ENCODE measurements at regions not wholly inside any gene's neighbourhood (a gene's known extent, or its start where the extent isn't known, plus 50 kb on each side); places are given as distances from the start of the nearest gene placed in this dataset.
"Not testable (repeated sequence)": the region's sequence is repeated elsewhere in the genome, so short reads cannot be mapped to it uniquely, and the experiment has no call there.

GRCh38 chr4:116020141-116020722 is 906.8 kb upstream of the NDST4 start:
- peak; percentile 2 for DNase-seq (ENCODE audit: low read depth)

- peak; percentile 2 for DNase-seq (ENCODE audit: low read depth)
These were observed 905.4 kb upstream of the NDST4 start for GRCh38 chr4:116018831-116019230.

- peak; percentile 54 for DNase-seq (ENCODE audit: low read depth)
These were observed 902.8 kb upstream of the NDST4 start for GRCh38 chr4:116016201-116016600.

- no peak for DNase-seq (ENCODE audit: low read depth)
These were observed 902.1 kb upstream of the NDST4 start for GRCh38 chr4:116015549-116015948.

DNA sequence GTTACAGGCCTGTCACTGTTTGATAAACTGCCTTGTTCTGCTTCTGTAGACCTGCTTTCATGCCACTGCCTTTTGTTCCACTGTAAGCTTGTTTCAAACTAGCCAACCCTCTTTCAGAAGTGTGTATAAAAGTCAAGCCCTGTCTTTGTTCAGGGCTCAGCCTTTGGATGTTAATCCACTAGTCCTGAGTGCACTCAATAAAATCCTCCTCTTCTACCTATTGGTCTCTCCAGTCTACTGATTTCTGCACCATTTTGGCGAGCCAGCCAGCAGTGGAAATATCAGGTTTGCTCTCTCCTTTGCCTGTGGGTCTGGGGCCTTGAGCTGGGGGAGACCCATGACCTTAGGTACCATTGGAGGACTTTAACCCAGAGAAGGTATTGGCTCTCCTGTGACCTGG is 901.6 kb upstream of the NDST4 start:
- DNase-seq (ENCODE audit: low read depth) = no peak

- DNase-seq (ENCODE audit: low read depth) = no peak
These were observed 897.5 kb upstream of the NDST4 start for GRCh38 chr4:116010923-116011322.

- no peak for DNase-seq (ENCODE audit: low read depth)
These were observed 892.3 kb upstream of the NDST4 start for GRCh38 chr4:116005806-116006088.

DNA sequence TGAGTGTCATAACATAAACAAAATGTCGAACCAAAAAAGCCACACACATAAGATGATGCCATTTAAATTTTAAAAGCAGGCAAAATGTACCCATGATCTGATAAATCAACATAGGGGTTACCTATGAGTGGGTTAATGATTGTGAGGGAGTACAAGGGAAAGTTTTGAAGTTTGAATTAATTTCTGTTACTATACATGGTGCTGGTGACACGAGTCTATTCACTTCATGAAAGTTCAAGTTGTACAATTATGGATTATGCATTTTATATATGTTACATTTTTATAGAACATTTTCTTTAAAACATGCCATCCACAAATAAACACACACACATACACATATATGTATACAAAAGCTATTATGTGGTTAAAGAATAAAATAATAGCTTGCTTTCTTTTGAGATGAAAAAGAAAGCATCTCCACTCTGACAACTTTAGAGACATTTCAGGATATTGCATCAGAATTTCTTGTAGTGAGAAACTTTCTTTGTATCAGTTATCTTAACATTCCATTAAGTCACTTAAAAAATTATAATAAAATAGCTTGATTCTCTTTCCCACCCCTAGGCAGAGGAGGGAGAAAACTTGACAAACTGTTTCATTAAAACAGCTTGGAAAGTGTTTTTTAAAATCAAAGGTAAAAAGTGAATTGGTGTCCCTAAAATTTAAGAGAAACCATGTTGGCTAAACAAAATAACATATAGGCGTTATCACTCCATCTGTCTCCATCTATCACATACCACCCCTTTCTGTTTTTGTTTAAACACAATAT is 891.8 kb upstream of the NDST4 start:
- no peak for DNase-seq (ENCODE audit: low read depth)

DNA sequence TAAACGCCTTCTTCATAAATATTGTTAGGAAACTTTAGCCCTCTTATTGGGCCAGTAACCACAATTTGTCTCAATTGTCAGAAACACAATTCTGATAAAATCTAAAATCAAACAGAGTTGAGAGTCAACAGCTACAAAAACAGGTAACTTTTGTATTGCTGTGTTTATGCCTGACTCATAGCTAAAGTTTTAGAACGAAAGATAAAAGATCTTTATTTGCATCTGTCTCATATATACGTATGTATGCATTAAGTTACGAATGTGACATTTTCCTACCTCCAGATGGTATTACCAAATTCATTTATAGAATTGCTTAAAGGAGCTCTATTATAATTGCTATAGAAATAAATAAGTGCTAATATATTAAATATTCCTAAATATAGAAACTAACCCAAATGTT is 887.9 kb upstream of the NDST4 start:
- DNase-seq (ENCODE audit: low read depth) = no peak

GRCh38 chr4:115986573-115986972 is 873.2 kb upstream of the NDST4 start:
- no peak for DNase-seq (ENCODE audit: low read depth)

GRCh38 chr4:115975421-115976001 is 862.1 kb upstream of the NDST4 start:
- not testable (repeated sequence) for DNase-seq (ENCODE audit: low read depth)

DNA sequence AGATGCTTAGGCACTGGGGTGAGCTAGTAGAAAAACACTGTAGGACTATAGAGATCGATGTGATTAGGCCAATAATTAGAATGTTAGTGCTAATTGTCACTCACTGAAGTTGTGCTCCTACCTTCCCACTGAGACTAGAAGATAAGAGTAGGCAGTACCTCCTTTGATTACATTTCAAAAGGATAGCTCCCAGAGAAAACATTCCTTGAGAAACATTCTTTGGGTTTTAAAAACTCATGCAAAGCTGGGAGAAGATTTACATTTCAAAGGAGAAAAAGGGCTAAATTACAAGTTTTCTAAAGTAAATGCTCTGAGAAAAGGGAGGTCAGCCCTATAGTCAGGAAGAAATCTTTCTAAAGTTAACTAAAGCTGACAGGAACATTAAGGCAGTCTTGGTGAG is 860.3 kb upstream of the NDST4 start:
- no peak for DNase-seq (ENCODE audit: low read depth)

GRCh38 chr4:115972967-115973366 is 859.5 kb upstream of the NDST4 start:
- no peak for DNase-seq (ENCODE audit: low read depth)

DNA sequence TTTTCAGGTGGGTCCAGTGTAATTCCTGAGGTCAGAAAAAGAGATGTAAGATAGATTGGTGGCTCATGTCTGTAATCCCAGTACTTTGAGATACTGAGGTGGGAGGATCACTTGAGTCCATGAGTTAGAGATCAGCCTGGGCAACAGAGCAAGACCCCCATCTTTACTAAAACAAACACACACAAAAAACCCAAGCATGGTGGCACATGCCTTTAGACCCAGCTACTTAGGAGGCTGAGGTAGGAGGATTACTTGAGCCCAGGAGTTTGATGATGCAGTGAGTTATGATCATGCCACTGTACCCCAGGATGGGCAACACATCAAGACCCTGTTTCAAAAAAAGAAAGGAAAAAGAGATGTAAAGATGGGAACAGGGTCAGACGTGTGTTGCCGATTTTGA is 857.4 kb upstream of the NDST4 start:
- DNase-seq (ENCODE audit: low read depth) = no peak

DNA sequence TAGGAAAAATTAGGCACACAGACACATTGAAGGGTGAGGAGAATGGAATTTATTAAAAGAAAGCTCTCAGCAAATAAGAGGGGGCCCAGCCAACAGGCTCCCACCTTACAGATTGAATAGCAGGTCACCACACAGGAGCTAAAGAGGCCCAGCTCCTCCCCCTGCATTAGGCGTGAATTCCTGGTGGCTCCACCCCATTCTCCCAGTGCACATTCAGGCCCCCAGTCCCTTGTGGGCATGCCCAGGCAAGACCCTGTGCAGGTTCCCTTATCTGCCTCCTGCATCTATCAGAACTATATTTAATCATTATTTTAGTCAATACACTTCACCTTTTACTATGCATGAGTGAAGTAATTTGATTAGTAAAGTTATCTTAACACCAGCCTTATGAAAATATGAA is 856.3 kb upstream of the NDST4 start:
- no peak for DNase-seq (ENCODE audit: low read depth)

GRCh38 chr4:115965588-115965987 is 852.2 kb upstream of the NDST4 start:
- DNase-seq (ENCODE audit: low read depth) = no peak

- DNase-seq (ENCODE audit: low read depth) = not testable (repeated sequence)
These were observed 842.8 kb upstream of the NDST4 start for GRCh38 chr4:115956054-115956796.

DNA sequence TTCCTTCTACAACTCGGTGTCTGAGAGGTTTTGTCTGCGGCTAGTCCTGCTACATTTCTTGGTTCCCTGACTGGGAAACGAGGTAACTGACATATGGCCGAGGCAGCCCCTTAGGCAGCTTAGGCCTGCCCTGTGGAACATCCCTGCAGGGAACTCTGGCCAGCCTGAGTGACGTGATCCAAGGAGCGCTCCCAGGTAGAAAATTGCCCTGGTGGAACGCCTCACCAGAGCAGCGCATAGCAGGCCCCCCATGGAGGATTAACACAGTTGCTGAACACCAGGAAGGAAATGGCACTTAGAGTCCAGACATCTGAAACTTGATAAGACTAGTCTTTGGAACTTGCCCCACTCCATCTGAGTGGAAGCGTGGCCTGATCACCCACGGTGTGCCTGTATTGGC is 837.4 kb upstream of the NDST4 start:
- DNase-seq (ENCODE audit: low read depth) = no peak

DNA sequence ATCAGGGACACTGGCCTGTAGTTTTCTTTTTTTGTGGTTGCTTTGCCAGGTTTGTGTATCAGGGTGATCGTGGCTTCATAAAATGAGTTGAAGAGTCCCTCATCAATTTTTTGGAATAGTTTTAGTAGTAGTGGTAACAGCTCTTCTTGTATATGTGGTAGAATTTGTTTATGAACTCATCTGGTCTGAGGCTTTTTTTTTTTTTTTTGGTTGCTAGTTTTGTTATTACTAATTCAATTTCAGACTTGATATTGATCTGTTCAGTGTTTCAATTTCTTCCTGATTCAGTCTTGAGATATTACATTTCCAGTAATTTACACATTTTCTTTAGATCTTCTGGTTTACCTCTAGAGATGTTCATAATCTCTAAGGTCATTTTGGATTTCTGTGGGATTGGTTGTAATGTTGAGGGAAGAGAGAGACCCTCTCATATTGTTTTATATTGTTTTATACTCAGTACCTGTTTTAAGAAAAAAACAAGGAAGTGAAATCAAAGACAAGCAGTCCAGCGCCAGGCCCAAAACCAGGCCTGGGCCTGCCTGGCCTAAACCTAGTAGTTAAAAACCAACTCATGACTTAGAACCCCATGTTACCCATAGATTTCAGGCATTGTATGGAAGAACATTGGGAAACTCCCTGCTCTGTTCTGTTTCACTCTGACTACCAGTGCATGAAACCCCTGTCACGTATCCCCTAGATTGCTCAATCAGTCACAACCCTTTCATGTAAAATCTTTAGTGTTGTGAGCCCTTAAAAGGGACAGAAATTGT is 836.7 kb upstream of the NDST4 start:
- not testable (repeated sequence) for DNase-seq (ENCODE audit: low read depth)

DNA sequence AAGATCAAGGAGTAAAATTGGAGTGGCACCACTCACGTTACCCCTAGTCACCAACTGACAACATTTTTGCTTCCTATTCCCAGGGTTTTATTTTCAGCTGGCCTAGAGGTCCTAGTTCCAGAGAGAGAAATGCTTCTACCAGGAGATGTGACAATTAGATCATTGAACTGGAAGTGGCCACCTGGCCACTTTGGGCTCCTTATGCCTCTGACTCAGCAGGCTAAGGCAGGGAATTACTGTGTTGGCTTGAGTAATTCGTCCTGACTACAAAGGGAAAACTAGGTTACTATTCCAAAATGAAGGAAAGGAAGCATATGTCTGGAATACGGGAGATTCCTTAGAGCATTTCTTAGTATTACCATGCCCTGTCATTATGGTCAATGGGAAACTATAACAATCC is 831.6 kb upstream of the NDST4 start:
- DNase-seq (ENCODE audit: low read depth) = no peak

DNA sequence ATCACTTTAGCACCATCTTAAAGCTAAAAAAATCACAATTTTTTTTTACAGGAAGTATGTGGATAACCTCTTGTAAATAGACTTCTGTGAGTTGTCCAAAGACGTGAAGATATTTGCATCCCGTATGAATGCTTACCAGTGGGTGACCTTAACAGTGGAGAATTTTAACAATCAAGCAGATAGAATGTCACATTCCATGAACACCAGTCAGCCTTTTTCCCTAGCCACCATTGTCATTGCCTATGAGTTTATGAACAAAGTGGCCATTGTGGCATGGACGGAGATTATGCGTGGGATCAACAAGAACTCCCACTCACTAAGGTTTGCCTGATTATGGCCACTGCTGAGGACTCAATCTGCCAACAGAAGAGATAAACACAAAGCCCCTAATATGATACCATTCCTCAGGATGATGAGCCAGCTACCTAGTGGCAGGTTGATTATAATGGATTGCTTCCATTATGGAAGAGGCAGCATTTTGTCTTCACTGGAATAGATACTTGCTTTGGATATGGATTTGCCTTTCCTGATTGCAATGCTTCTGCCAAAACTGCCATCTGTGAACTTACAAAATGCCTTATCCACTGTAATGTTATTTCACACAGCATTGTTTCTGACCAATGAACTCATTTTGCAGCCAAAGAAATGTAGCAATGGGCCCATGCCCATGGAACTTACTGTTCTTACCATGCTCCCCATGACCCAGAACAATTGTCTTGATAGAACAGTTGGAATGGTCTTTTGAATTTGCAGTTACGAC is 830.9 kb upstream of the NDST4 start:
- DNase-seq (ENCODE audit: low read depth) = no peak

Data from LHCN-M2 (cell line).